Stromal cell of bone marrow (primary cell): ENCODE measurements at regions not wholly inside any gene's neighbourhood (a gene's known extent, or its start where the extent isn't known, plus 50 kb on each side); places are given as distances from the start of the nearest gene placed in this dataset.
"Not testable (repeated sequence)": the region's sequence is repeated elsewhere in the genome, so short reads cannot be mapped to it uniquely, and the experiment has no call there.

Experiments used
- DNase-seq: peaks from one replicate; pipeline ENCODE4 v3.0.0-alpha.2; 2012; ENCODE audit warnings: low read depth

DNA sequence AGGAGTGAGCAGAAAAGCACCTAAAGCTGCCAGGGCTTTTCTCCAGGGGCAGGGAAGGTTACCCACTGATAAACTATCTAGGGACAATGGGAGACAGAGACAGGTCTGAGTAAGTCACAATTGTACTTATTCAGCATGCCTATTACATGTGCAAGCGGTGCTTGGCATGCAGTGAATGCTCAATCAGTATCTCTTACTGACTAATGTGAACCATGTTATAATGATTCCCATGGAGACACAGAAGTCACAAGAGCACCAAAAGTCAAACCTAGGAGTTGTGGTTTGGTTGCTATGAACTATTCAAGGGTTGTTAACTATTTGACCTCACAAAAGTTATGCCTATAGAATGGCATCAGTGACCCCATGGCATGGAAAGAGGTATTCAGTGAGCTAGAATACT is 50.0 kb upstream of the RASGRP1 start:
- DNase-seq, result no peak

DNA sequence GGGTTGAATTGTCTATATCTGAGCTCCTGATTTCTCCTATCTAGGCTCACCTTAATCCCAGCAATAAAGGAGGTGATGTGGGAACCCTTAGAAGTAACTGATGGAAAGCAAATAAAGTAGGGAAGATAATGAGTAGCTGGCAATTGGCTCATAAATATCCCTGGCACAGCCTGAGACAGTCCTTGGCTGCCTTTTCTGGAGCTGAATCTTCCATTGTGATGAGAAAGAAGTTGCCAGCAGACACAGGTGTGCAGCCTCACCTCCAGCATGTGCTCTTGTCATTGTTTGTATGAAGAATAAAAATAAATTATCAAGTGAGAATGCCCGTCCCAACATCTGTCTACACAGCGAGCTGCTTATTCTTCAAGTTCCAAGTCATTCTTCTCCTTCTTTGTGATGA is 53.2 kb upstream of the RASGRP1 start:
- DNase-seq, result no peak

- no peak for DNase-seq
Measured at GRCh38 chr15:38618242-38618955, 53.8 kb upstream of the RASGRP1 start.

DNA sequence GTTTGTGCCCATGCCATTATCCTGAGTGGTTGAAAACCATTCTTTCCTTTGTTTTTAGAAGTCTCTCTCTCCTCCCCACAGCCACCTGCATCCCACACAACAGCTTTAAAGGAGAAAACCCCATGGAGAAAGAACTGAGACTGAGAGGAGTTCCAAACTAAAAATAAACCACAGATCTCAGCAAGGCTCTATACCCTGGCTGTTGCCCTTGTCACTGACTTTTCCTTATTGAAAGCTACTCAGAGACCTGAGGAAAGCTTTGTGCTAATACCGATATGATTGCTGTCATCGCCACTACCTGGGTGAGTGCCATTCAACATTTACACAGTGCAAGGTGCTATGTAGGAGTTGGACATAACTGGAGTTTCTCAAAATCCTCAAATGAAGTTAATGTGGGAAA is 55.5 kb upstream of the RASGRP1 start:
- DNase-seq, result no peak

DNA sequence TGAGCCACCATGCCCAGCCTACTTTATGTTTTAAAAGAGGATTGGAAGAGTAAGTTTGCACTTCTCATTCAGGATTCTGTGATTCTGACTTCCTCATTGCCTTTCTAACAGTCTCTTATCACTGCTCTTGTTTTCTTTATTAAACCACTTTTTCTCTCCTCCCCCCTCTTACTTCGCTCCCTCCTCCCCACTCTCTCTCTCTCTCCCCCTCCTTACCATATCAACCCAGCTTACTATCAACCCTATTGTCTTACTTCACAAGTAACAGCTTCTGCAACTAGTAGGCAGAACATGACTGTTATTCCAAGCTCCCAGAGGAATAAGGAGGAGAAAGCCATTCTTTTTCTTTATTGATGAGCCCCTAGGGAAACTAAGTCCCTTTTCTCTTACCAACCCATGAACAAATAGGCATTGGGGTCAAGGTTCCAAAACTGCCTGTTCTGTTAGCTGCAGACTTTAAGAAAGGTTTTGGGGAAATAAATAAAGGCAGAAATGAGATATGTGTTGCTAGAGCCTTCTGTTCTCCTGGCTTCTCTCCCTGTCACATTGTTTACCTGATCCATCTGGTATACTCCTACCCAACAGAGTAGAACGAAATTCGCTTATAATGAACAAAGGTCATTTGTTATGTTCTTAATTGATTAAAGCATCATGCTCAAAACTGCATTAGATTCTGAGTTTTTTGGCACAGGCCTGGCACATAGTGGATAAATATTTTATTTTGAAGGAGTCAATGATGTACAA is 56.4 kb upstream of the RASGRP1 start:
- no peak for DNase-seq

- DNase-seq, result no peak
Measured at GRCh38 chr15:38622304-38622703, 57.7 kb upstream of the RASGRP1 start.

DNA sequence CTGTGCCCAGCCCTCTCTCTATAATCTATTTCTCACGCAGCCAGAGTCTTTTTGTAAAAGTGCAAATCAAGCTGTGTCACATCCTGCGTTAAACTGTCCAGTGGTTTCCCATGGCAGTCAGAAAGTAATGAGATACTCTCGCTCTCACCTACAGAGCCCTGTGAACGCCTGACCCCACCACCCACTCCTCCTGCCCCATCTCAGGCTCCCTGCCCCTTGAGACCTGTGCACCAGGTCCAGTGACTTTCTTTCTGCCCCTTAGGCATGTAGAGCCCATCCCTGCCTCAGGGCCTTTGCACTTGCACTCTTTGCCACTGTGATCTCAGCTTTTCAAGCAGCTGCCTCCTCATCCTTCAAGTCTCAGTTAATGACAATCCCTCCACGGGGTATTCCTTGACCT is 58.3 kb upstream of the RASGRP1 start:
- DNase-seq, result no peak

- DNase-seq, result no peak
Measured at GRCh38 chr15:38623744-38624143, 59.1 kb upstream of the RASGRP1 start.

DNA sequence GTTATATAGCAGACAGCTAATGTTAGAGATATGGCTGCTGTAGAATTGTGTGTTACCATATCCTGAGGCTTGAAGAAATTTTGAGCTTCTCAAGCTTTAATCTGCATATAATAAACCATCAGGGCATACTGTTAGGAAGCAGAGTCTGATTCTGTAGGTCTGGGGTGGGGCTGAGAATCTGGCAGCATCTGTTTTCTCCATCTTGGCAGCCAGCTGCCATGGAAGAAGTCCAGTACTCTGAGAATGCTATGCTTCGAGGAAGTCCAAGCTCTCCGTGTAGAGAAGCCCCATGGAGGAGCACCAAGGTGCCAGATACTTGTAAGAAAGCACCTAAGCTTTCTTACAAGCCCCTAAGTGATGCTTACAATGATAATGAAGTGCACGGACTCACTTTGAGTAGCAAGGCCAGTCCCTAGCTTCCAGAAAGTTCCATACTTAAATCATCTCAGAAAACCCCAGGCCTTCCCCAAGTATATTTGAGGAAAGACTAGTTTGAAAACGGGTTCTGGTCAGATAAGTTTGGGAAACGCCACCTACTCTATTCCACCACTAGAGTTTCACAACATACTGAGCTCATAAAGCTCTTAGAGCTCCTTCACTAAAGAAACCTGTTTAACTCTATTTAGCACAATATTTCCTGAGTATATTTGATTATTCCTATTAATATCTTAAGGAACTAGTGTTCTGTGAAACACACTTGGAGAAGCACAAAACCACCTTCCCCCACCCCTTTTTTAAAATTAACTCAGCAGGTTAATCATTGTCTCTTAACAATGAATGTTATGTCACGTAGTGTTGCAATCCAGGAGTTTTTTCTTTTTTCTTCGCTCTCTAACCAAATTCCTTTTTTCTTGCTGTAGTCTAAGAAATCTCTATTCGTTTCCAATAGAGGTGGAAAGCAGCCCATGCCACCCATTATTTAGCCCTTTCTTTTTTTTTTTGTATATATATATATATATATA is 59.9 kb upstream of the RASGRP1 start:
- DNase-seq, result no peak

- no peak for DNase-seq
Measured at GRCh38 chr15:38625886-38626285, 61.3 kb upstream of the RASGRP1 start.

DNA sequence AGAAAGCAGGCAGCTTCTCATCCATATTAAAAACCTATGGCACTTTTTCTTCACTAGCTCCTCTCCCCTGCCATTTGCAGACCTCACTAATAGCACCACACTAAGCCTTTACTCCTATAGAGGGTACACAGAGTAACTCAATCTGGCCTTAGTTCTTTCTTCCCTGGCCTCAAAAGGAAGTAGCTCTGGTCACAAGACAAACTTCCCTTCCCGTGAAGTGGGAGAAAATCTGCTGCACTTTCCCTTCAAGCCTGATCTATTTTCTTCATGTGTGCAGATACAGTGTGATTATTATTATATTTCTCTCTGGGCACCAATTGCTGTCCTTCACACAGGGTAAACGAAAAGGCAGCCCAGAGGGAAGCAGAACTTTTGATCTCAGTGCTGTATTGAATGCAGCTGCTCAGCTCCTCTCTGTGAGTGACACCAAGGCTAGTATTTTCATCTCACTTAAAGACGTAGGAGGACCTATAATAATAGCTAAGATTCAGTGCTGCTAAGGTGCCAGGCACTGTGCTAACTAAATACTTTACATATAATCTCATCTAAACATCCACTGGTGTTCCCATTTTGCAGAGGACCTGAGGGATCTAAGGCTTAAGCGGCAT is 61.9 kb upstream of the RASGRP1 start:
- DNase-seq, result no peak

DNA sequence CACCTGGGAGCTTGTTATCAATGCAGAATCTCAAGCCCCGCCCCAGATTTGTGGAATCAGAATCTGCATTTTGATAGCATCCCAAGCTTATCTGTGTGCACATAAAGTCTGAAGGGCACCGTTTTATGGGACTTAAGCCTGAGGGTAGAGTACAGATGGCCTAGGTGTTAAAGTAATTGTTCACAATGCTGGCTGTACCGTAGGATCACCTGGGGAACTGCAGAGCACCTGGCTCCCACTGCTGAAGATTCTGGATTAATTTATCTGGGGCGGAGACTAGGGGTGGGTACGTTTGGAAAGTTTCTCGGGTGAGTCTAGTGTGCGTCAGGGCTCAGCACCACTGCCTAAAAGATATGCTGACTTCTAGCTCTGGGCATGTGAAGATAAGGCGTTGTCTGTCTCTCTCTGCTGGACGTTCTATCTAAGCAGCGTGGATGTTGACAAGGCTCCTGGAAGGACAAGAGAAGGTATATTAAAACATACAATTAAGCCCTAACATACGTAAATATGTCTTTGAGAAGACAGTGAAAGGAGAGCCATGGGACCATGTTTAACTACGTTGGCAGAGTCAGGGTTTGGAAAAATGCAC is 63.2 kb upstream of the RASGRP1 start:
- DNase-seq, result no peak

DNA sequence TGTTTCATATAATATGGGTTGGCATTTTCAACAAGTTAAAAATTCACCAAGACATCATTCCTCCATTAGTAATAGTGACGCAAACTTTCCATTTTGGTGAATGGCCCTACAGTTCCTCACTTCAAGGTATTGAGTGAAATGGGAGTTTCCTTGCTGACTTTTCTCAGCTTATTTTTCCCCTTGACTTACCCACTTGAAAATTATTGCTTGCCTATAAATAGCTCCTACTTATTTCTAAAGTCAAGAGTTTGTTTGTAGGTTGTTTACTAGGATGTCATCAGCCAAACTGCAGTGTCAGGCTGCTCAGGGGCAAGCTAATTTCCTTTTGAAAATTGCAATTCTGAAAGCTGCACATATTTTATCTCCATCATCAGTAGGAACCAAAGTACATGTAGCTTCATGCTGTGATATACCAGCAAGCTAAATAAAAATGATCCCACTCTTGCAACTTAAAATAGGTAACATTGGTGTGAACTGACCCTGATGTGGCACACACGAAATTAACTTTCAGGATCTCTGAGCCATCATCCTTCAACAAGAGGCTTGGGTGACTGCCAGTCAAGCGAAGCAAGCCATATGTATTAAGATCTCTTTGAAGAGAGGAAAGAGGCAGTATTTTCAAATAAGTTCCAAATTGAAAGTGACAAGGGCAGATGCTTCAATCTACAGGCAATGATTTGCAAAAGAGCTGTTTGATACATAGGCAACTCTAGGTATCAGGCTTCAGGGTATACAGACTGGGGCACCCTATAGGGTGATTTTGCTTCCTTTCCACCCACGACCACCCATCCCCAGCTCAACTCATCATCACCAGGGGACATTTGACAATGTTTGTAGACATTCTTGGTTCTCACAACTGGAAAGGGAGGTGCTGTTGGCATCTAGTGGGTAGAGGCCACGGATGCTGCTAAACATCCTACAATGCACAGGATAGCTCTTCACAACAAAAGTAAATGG is 66.8 kb upstream of the RASGRP1 start:
- no peak for DNase-seq

DNA sequence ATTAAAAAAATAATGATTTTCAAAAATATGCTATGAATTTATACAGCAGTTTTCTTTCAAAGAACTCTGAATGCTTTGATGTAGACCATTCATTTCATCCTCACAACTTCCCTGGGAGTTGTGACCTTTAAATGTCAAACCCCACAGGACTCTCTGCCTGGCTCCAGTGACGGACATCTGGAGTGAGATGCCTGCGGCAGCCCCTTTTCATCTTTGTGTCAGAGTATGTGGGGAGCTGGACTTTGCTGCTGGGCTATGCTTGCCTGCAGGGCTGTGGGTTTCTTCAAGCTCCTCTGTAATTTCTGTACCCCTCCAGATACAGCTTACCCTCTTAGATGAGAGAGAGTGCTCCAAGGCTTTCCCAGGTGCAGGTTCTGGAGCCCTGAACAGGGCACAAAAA is 70.6 kb upstream of the RASGRP1 start:
- DNase-seq, result no peak

DNA sequence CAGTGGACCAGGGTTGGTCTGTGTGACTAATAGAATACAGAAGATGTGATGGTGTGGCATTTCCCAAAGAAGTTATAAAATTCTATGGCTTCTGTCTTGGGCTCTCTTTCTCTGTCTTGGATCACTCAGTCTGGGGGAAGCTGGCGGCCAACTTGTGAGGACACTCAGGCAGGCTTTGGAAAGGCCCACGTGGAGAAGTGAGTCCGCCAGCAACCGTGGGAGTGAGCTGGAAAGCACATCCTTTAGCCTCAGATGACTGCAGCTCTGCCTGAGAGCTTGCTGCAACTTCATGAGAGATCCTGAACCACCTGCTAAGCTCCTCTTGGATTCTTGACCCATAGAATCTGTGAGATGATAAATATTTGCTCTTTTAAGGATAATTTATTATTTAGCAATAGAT is 72.0 kb upstream of the RASGRP1 start:
- no peak for DNase-seq

- DNase-seq, result no peak
Measured at GRCh38 chr15:38638126-38638525, 73.5 kb upstream of the RASGRP1 start.

- DNase-seq, result no peak
Measured at GRCh38 chr15:38638811-38639210, 74.2 kb upstream of the RASGRP1 start.

DNA sequence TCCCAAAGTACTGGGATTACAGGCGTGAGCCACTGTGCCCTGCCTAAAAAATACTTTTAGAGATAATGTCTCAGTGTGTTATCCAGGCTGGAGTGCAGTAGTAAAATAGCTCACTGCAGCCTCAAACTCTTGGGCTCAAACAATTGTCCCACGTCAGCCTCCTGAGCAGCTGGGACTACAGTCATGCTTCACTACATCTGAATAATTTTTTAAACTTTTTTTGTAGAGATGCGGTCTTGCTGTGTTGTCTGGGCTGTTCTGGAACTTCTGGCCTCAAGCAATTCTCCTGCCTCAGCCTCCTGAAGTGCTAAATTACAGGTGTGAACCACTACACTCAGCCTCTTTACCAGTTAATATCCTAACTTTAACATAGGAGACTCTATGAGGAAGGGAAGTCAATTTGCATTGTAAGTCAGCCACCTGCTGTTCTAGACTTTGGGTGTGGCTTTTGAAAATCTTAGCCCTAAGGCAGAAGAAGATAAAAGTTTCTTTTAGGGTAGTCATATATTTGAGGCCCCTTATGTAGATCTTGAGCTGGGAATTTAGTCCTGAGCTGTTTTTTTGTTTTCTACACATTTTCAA is 78.2 kb upstream of the RASGRP1 start:
- no peak for DNase-seq

GRCh38 chr15:38644353-38644752 is 79.7 kb upstream of the RASGRP1 start:
- not testable (repeated sequence) for DNase-seq

GRCh38 chr15:38646716-38647115 is 82.1 kb upstream of the RASGRP1 start:
- DNase-seq, result no peak
